ENCODE measurements at regions not wholly inside any gene's neighbourhood (a gene's known extent, or its start where the extent isn't known, plus 50 kb on each side); places are given as distances from the start of the nearest gene placed in this dataset.

DNA sequence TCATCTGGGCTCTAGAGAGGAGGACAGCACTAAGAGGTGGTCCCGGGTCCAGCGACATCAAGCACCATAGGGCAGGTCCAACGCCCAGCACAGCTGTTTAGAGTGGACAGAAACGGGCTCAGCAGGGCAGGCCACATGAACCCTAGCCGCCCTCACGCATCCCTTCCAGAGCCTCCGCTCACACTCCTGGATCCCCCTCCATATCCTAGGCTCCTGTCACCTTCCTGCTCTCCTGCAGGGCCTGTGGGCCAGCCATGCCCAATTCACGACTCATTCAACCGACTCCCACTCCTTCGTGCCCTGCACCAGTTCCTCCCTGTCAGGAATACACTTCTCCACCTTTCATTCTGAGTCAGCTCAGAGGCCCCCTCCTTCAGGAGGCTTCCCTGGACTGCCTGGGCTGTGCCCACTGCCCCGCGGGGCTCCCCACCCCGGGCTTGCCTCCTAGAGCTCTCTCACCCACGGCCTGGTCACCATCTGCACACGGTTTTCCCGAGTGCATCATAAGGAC is 90.2 kb downstream of the LINGO1 start:
- no peak for DNase-seq (ENCODE audit: low spot score)
- intact Hi-C loops (cut with DNase I) = loop anchor here (2.0 to 5.0 kb wide), 3 partner anchors 35 to 520 kb away; no protein-coding TSS in a partner anchor

- DNase-seq (ENCODE audit: low spot score) = peak; percentile 74
- intact Hi-C loops (cut with DNase I) = loop anchor here (2.0 to 5.0 kb wide), 3 partner anchors 34 to 519 kb away; no protein-coding TSS in a partner anchor
Measured at GRCh38 chr15:77541421-77542181, 91.1 kb downstream of the LINGO1 start.

GRCh38 chr15:77540312-77541060 is 92.2 kb downstream of the LINGO1 start:
- intact Hi-C loops (cut with DNase I) = loop anchor here (5.0 kb wide), 2 partner anchors 33 to 518 kb away; no protein-coding TSS in a partner anchor
- no peak for DNase-seq (ENCODE audit: low spot score)

- intact Hi-C loops (cut with DNase I) = no loop called here
Measured at GRCh38 chr15:77538793-77539497, 93.8 kb downstream of the LINGO1 start.

GRCh38 chr15:77538027-77538451 is 94.7 kb downstream of the LINGO1 start:
- intact Hi-C loops (cut with DNase I) = no loop called here
- DNase-seq (ENCODE audit: low spot score) = no peak

More at GRCh38 chr15:77538793-77539497, 93.8 kb downstream of the LINGO1 start:
- no peak for DNase-seq (ENCODE audit: low spot score)

- DNase-seq (ENCODE audit: low spot score) = peak; percentile 70
- intact Hi-C loops (cut with DNase I) = no loop called here
Measured at GRCh38 chr15:77537006-77537405, 95.7 kb downstream of the LINGO1 start.

DNA sequence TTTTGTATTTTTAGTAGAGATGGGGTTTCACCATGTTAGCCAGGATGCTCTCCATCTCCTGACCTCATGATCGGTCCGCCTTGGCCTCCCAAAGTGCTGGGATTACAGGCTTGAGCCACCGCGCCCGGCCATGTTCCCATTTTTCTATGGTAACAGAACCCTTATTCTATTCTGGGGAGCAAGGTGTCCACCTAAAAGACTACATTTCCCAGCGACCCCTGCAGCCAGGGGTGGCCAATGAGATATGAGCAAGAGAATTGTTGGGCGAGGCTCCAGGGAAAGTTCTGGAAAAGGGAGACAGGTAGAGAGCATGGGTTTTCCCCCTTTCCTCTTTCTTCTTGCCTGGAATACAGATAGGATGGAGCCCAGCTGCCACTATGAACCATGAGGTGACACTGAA is 96.9 kb downstream of the LINGO1 start:
- intact Hi-C loops (cut with DNase I) = no loop called here
- no peak for DNase-seq (ENCODE audit: low spot score)

Data from cardiac septum (tissue), 1 donor.